ENCODE measurements at regions not wholly inside any gene's neighbourhood (a gene's known extent, or its start where the extent isn't known, plus 50 kb on each side); places are given as distances from the start of the nearest gene placed in this dataset.
"Not testable (repeated sequence)": the region's sequence is repeated elsewhere in the genome, so short reads cannot be mapped to it uniquely, and the experiment has no call there.

DNA sequence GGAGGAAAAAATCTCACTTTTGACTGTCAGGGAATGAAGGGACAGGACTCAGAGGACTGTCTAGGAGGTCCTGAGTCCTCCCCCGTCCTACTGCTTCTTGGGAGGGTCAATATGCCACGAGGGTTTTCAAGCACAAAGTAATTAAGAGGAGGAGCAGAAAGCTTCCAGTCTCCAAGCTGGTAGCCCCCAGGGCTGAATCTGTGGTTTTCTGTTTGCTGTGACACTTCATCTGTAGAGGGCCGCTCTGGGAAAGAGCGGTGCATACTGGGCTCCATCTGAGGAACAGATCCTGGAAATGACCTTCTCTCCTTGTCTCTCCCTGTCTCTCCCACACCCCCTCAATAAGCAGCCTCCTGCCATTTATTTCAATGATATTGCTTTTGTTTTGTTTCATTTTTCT lies 180.1 kb upstream of the SDK2 start:
- no peak for DNase-seq
- in situ Hi-C loops (cut with MboI; ENCODE audit: low pct_unique_long_range_greater_than_20kb, low sequenced_read_pairs), result no loop called here

DNA sequence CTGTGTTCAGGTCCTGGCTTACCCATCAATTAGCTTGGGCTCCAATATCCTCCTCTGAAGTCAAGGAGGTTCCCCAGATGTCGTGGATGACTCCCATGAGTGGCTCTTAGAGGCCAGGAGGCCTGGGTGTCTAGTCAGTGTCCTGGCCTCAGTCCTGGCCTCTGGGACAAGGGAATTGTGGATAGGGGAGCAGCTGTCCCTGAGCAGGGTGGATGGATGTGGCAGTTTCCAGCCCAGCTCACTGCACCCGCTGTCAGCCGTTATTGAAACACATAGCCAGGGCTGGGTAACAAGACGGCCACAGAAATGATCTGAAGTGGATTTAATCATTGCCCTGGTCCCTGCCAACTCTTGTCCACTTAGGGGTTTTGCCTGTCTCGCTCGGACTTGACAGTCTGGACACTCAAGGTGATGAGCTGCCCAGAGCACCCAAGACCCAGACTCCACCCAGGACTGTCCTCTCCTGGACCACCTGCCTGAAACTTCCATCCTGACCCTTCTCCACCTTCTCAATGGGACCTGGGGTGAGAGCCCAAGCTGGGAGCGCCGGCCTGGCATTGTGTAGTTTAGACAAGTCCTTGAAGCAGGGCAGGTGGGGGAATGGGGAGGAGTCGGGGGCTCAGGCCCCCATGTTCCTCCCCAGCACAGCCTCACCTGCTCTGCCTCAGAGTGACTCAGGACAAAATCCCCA lies 182.1 kb upstream of the SDK2 start:
- in situ Hi-C loops (cut with MboI; ENCODE audit: low pct_unique_long_range_greater_than_20kb, low sequenced_read_pairs), result no loop called here

DNA sequence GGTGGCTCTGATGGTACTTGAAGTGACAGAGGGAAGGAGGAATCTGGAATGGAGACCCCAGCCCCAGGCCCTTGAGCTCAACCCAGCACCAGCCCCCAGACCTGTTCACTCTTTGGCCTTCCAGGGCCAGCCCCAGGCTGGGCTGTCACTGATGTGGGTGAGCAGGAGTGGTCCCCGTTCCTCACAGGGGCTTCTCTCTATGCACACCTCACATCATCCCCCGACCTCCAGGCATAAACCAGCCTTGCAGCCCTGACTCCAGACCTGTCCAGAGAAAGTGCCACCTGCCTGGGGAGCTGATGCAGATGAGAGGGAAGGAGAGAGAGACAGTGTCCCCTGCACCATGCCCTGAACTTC lies 182.6 kb upstream of the SDK2 start:
- no peak for DNase-seq
- in situ Hi-C loops (cut with MboI; ENCODE audit: low pct_unique_long_range_greater_than_20kb, low sequenced_read_pairs), result no loop called here

More for the DNA sequence above, 182.1 kb upstream of the SDK2 start:
- DNase-seq, result no peak

DNA sequence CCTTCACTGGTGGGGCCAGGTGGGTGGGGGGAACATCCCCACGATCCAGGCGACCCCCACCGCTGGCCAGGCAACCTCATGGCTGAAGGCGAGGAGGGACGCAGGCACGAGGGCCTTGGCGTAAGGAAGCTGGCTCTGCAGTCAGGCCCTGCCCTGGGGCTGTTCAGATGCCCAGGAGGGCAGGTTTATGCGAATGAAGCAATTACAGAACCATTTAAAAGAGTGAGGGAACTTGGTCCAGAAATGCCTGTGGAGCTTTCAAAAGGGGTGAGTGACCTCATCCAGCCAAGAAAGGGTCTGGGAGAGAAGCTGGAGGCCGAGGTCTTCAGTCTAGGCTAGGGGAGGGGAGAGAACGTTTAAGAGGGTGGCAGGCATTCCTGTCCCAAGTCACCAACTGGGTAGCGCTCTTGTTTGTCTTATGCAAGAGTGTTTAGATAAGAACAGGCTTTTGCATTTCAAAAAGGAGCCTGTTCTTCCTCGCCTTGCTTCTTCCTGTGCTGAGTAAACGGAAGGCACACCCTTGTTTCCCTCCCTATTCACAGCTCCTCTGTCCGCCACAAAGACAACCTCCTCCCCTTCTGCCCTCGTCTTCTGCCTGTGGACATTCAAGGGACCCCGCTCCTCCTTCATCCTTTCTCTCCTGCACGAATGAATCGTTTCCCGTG lies 183.5 kb upstream of the SDK2 start:
- DNase-seq, result no peak
- in situ Hi-C loops (cut with MboI; ENCODE audit: low pct_unique_long_range_greater_than_20kb, low sequenced_read_pairs), result no loop called here

DNA sequence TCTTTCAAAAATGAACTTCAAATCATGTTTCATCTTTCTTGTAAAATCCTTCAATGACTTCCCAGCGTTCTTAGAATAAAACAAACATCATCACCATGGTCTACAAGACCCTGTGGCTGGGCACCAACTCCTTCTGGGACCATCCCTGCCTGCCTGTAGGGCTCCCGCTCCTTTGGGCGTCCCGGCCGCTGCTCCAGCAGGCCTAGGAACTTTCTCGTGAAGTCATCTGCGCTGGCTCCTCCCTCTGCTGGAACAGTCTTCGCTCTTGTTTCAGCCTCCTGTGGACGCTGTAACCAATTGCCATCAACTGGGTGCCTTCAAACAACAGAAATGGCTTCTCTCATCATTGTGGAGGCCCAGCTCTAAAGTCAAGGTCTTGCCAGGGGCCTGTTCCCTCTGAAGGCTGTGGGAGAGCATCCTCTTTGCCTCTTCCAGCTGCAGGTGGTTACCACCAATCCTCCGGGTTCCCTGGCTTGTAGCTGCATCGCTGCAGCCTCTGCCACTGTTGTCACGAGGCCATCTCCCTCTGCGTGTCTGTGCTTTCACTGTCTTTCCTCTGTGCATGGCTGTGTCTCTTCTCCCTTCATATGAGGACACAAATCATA lies 185.5 kb upstream of the SDK2 start:
- in situ Hi-C loops (cut with MboI; ENCODE audit: low pct_unique_long_range_greater_than_20kb, low sequenced_read_pairs), result no loop called here
- no peak for DNase-seq

DNA sequence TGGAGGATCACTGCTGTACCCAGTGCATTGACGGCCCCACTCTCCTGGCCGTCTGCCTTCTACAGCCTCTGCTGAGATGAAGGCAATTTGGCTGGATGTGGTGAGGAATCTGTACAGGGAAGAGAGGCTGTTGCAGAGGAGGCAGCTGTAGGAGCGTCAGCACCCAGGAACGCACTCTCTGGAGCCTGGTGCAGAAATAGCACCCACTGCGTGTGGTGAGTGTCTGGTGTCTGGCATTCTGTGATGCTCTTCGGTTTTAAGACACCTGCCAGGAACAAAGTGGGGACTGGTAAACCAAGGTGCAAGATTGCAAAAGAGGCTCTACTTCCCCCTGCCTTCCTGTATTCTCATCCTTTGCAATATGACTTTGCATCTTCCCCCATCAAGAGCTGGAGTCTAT lies 187.5 kb upstream of the SDK2 start:
- DNase-seq, result no peak
- in situ Hi-C loops (cut with MboI; ENCODE audit: low pct_unique_long_range_greater_than_20kb, low sequenced_read_pairs), result no loop called here

DNA sequence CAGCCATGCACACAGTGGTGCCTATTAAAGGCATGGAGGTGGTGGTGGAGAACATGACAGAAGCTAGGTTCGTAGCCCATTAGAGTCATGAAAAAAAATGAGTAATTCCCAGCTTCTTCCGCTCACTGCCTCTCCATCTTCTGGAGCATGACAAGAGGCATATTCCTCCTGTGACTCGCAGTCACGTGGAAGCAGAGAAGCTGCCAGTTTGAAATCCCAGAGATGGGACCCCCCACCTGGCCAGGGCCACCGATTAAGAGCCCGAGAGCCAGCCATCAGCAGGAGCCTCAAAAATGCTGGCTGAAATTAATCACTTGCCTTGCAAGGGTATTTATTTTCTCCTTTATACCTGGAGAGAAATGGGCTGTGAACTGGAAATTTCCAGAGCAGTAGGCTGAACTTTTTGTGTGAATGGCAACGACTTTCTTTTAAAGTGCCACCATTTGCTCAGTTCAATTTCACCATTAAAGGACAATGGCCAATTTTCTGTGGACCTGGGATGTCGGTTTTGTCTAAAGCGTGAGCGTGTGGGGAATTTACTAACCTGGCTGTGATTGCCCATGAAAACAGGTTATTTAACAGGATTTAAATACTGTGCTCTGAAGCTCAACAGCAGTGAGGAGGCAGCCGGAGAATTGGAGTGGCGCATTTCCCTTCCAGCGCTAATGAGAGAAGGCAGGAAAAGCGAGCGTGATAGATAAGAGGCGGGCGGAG lies 189.7 kb upstream of the SDK2 start:
- in situ Hi-C loops (cut with MboI; ENCODE audit: low pct_unique_long_range_greater_than_20kb, low sequenced_read_pairs), result no loop called here
- DNase-seq, result no peak

DNA sequence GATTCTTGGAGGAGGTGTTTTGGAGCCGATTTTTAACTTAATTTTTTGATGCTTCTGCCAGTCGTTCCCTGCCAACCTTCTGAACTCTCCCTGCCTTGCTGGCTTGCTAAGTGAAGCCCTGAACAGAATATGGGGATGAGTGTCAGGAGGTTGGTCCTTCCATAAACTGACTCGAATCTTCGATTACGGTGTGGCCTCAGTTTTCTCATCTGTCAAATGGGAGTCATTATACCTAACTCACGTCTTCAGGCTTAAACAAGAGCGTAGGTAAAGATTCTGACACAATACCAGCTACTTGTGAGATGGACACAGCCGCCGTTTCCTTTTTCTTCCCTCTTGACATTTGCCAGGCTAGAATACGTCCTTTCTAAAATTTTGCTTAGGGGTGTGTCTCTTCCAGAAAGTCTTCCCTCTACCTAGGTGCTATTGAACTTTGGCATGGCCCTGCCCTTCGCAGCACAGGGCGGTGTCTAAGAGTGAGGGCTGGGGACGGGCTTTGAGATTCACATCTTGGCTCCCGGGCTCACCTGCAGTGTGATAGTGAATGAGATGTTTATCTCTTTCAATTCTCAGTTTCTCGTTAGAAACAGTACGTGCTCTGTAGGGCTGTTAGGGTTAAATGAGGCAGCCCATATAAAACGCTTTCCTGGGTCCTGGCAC lies 190.6 kb upstream of the SDK2 start:
- in situ Hi-C loops (cut with MboI; ENCODE audit: low pct_unique_long_range_greater_than_20kb, low sequenced_read_pairs), result no loop called here
- no peak for DNase-seq

DNA sequence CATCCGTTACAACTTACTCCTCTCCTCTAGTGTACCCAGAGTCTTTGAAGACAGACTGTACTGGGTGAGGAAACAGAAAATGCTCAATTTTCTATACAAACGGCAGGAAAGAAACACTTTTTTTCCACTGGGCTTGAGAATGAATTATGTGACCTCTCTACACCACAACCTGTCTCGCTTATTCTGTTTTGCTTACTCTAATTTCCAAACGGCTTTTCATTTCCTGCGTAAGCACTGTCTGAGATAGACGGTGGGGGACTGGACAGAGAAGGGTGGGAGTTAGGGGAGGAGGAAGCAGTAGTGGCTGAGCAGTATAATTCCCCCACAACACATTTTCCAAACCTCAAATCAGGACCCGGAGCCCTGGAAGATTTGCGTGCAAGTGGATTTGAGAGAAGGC lies 191.4 kb upstream of the SDK2 start:
- in situ Hi-C loops (cut with MboI; ENCODE audit: low pct_unique_long_range_greater_than_20kb, low sequenced_read_pairs), result no loop called here
- no peak for DNase-seq

DNA sequence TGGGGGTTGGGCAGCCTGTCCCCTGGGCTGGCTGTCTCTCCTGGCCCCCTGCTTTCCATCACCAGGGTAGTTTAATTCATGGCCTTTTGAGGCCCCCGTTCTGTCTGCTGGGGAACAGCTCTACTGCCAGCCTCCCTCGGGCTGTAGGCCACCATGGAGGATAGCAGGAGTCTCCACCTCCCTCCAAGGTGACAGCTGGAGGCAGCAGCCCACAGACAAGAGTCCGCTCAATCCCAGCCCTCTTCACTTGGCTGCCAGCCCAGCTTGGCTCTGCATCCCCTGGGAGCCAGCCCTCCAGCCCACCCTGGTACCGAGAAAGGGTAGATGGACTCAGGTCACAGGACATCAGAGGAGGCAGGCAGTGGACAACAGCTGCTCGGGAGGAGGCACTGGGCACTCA lies 194.6 kb upstream of the SDK2 start:
- no peak for DNase-seq
- in situ Hi-C loops (cut with MboI; ENCODE audit: low pct_unique_long_range_greater_than_20kb, low sequenced_read_pairs), result no loop called here

DNA sequence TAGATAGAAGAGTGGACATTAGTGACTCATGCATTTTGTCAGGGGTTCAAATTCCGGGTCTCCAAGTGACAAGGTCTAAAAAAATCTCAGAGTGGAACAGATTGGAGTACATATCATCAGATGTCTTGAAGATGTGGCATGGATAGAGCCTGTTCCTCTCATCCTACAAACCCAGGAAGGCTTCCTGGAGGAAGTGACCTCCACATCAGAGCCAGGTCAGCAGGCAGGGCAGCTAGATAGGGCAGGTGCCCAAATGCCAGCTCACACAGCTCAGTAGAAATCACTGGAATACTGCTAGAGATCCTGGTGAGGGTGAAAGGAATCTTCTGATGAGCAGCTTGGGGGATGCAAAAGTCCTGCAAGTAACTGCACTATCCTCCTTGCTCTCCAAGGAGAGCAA lies 196.6 kb upstream of the SDK2 start:
- no peak for DNase-seq
- in situ Hi-C loops (cut with MboI; ENCODE audit: low pct_unique_long_range_greater_than_20kb, low sequenced_read_pairs), result no loop called here

DNA sequence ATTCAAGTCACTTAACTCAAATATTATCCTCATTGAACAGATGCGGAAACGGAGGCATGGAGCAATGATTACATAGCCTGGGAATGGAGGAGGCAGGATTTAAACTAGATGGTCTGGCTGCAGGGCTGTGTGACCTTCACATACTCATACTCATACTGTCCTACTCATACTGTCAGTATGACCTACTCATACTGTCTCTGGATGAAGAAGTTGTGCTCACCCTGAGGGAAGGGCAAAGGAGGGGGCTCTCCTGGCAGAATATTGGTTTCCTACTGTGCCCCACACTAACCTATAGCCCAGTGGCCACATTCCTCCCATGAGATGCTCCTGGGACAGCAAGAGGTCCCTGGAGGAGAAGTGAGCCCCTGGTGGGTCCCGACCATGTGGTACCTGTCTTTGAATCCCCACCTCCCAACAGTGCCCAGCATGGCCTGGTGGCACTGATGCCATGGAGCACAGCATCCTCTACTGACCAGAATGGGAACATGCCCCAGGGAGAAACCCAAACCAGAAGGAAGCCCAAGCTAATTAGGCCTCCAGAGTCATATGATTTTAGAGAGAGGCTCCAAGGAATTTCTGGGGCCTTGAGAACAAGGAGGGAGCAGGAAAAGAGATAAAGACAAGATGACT lies 197.3 kb upstream of the SDK2 start:
- in situ Hi-C loops (cut with MboI; ENCODE audit: low pct_unique_long_range_greater_than_20kb, low sequenced_read_pairs), result no loop called here
- DNase-seq, result no peak

DNA sequence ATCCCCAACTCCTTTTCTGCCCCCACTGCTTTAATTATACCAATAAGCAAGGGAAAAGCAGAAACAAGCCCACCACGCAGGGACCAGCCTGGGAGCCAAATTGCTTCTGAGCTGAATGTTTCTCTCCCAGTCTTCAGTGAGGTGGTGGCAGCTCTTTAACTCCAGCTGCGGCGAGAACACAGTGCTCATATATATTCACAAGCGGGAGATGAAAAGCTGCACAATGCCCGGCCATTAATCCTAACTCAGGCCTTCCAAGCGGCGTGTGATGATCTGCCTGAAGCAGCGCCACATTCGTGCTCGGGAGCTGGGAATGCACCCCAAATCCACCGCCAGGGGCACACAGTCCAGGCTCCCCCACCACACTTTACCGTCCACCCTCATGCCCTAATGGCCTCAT lies 203.7 kb upstream of the SDK2 start:
- in situ Hi-C loops (cut with MboI; ENCODE audit: low pct_unique_long_range_greater_than_20kb, low sequenced_read_pairs), result no loop called here

DNA sequence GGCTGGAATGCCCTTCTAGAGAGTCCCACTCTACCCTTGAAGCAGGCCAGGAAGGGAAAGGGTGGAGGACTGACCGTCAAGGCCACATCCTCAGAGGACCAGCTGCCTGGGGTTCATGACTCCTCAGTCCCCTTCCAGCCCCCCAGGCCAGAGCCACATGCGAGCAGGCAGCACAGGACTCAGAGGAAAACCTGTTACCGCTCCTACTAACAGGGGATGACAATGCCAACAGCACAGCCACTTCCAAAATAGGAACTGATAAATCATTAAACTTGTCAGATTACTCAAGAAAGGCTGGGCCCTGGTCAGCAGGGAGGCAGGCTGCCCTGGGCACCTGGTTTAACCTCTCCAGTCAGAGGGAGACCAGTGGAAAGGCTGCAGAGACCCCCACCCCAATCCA lies 206.2 kb upstream of the SDK2 start:
- in situ Hi-C loops (cut with MboI; ENCODE audit: low pct_unique_long_range_greater_than_20kb, low sequenced_read_pairs), result no loop called here
- no peak for DNase-seq

More for the DNA sequence above, 203.7 kb upstream of the SDK2 start:
- DNase-seq, result no peak

DNA sequence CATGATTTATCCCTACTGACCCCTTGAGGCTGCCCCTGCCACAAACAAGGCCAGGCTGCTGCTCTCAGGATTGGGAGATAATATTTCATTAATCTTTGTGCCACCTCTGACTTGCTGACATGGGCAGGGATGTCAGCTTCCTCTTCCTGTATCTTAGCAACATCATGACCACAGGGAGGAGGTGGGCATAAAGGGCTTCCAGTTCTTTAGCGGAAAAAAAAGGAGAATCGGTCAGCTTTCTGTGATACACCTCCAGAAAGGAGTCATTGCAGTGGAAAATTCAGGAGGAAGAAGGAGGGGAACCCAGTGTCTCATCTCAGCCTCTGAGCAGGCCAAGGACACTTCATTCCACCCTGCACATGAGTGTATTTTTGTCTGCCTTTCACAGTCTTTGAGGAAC lies 206.8 kb upstream of the SDK2 start:
- DNase-seq, result no peak
- in situ Hi-C loops (cut with MboI; ENCODE audit: low pct_unique_long_range_greater_than_20kb, low sequenced_read_pairs), result no loop called here

DNA sequence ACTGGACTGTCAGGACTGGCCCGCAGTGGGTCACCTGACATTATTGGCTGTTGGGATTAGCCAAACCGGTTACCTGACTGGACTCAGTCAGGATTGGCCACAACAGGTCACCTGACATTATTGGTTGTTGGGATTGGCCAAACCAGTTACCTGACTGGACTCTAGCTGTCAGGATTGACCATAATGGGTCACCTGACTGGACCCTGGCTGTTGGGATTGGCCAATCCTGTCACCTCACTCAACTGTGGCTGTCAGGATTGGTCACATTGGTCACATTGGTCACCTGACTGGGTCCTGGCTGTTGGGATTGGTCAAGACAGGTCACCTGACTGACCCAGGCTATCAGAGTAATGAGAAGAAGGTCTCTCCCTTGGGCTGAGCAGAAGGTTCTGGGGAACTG lies 207.7 kb upstream of the SDK2 start:
- in situ Hi-C loops (cut with MboI; ENCODE audit: low pct_unique_long_range_greater_than_20kb, low sequenced_read_pairs), result no loop called here
- no peak for DNase-seq

DNA sequence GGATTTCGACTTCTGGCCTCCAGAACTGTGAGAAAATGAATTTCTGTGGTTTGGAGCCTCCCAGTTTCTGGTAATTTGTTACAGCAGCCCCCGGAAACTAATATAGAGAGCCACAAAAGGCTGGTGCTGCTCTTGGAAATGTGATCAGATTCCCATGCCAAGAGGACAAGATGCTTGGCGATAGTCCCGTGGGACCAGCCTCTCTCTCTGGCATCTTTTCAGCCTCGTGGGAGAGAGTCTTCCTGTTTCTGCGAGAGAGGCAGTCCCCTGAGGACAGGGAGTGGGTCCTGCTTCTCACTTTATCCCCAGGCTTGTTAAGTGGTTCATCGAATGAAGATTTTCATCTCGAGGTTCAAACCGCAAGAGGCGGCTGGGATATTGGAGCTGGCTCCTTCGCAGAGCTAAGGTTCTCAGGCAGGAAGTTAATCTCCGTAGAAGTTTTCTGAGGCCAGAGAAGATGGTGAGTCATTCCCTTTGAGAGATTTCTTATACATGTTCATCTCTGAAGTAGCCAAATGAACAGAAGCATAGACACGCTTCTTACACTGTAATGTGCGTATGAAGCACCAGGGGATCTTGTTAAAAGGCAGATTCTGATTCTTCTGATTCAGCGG lies 211.6 kb upstream of the SDK2 start:
- no peak for DNase-seq
- in situ Hi-C loops (cut with MboI; ENCODE audit: low pct_unique_long_range_greater_than_20kb, low sequenced_read_pairs), result no loop called here

DNA sequence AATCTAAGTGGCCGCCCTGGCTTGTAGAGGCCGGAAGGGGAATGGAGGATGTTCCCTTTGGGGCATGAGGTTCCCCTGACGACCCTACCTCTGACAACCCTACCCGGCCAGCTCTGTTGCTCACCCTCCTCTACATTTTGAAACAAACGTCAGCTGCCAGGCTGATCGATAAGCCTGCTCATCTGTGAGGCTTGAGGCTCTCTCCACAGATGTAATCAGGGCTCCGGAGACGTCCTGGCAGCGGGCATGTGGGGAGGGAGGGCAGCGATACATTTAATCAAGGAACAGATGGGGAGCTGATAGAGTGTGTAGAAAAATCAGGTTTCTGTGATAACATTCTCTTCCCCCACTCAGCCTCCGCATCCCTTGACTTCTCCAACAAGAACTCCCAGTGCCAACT lies 212.3 kb upstream of the SDK2 start:
- no peak for DNase-seq
- in situ Hi-C loops (cut with MboI; ENCODE audit: low pct_unique_long_range_greater_than_20kb, low sequenced_read_pairs), result no loop called here

DNA sequence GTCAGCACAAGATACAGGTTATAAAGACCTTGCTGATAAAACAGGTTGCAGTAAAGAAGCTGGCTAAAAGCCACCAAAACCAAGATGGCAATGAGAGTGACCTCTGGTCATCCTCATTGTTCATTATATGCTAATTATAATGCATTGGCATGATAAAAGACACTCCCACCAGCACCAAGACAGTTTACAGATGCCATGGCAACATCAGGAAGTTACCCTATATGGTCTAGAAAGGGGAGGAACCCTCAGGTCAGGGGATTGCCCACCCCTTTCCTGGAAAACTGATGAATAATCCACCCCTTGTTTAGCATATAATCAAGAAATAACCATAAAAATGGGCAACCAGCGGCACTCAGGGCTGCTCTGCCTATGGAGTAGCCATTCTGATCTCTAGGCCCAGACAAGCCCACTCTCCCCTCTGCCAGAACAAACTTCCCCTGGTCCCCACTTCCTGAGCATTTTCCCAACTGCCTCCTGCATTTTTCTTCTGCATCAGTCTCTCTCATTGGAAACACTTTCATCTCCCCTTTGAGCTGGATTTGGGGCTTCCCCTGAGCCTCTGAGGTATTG lies 215.3 kb upstream of the SDK2 start:
- DNase-seq; in situ Hi-C loops (cut with MboI; ENCODE audit: low pct_unique_long_range_greater_than_20kb, low sequenced_read_pairs): not testable (repeated sequence)

Measured in KBM-7 (cell line).